ENCODE measurements at regions not wholly inside any gene's neighbourhood (a gene's known extent, or its start where the extent isn't known, plus 50 kb on each side); places are given as distances from the start of the nearest gene placed in this dataset.
A peak's percentile ranks its signal among the peaks of the same experiment; 100 is the strongest.

DNA sequence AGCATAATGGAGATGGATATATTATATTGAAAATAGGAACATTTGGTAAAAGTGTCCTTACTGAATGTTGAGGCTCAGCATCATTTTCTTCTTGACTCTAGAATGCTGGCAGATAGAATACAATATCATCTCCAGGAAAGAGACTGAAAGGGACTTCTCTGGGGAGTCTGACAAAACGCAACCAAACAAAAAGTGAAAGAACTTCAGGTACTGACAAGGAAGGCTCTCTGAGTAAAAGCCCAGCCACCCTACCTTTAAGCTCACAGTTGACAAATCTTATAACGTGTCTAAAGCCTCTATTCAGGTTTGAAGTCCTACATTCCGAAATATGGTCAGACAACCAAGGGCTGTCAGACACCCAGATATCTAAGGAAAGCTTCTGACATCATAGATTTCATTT is 590.8 kb downstream of the SOX6 start:
- Histone ChIP-seq H3K4me1 (ENCODE audit: control insufficient read depth in 2 of 3, insufficient read depth in 2 of 3, low read depth in 1 of 3, low read length in 3 of 3) (peaks cover 0 to 8% (median 0%) of the 10 kb centered on the region in 3 donors), H3K9me3 (ENCODE audit: control insufficient read depth in 2 of 3, insufficient read depth in 1 of 3, low read length in 3 of 3) (no peaks in the 10 kb centered on the region), H3K9ac (ENCODE audit: low read length in 3 of 3) (no peak overlapping the region), H3K4me3 (ENCODE audit: low read length in 3 of 3) (no peak overlapping the region), H3K27ac (ENCODE audit: low read depth in 2 of 2, low read length in 2 of 2) (no peak overlapping the region), H3K36me3 (ENCODE audit: control insufficient read depth in 2 of 3, insufficient read depth in 3 of 3, low read length in 3 of 3) (no peaks in the 10 kb centered on the region), H3K27me3 (ENCODE audit: control insufficient read depth, insufficient read depth, low read length) (no peaks in the 10 kb centered on the region)
- intact Hi-C loops (cut with DNase I): no loop called here
- TF ChIP-seq, protein P1, sequence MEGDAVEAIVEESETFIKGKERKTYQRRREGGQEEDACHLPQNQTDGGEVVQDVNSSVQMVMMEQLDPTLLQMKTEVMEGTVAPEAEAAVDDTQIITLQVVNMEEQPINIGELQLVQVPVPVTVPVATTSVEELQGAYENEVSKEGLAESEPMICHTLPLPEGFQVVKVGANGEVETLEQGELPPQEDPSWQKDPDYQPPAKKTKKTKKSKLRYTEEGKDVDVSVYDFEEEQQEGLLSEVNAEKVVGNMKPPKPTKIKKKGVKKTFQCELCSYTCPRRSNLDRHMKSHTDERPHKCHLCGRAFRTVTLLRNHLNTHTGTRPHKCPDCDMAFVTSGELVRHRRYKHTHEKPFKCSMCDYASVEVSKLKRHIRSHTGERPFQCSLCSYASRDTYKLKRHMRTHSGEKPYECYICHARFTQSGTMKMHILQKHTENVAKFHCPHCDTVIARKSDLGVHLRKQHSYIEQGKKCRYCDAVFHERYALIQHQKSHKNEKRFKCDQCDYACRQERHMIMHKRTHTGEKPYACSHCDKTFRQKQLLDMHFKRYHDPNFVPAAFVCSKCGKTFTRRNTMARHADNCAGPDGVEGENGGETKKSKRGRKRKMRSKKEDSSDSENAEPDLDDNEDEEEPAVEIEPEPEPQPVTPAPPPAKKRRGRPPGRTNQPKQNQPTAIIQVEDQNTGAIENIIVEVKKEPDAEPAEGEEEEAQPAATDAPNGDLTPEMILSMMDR (IDR thresholded peaks at IDR 0.05; ENCODE audit: borderline replicate concordance, extremely low read depth, insufficient read depth): no peak
- DNase-seq (no peak), FAIRE-seq (no peak)

DNA sequence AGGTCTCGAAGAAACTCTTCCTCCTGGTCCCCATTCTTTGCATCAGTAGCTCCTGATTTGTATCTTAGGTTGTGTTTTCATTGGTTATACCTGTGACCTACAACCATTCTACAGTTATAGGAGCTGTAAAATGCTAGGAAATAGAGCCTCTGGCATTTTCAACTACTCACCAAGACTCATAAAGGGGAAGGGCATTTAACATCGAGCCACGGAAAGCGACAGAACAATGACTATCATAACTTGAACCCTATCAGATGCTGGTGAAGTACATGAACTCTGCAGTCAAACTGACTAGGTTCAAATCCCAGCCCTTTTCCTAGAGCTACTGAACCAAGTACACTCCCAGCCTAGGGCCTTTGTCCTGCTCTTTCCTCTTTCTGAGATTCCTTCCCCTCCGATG is 588.0 kb downstream of the SOX6 start:
- no peak for FAIRE-seq
- intact Hi-C loops (cut with DNase I): no loop called here
- Histone ChIP-seq H3K9ac (ENCODE audit: low read length in 3 of 3) (no peak overlapping the region), H3K27ac (ENCODE audit: low read depth in 2 of 2, low read length in 2 of 2) (peak overlapping the region; percentile 17 to 57), H3K4me1 (ENCODE audit: control insufficient read depth in 2 of 3, insufficient read depth in 2 of 3, low read depth in 1 of 3, low read length in 3 of 3) (peaks cover 0 to 8% (median 4%) of the 10 kb centered on the region in 3 donors), H3K9me3 (ENCODE audit: control insufficient read depth in 2 of 3, insufficient read depth in 1 of 3, low read length in 3 of 3) (no peaks in the 10 kb centered on the region), H3K27me3 (ENCODE audit: control insufficient read depth, insufficient read depth, low read length) (no peaks in the 10 kb centered on the region), H3K4me3 (ENCODE audit: low read length in 3 of 3) (no peak overlapping the region), H3K36me3 (ENCODE audit: control insufficient read depth in 2 of 3, insufficient read depth in 3 of 3, low read length in 3 of 3) (no peaks in the 10 kb centered on the region)
- no peak for DNase-seq
- TF ChIP-seq, protein P1 (IDR thresholded peaks at IDR 0.05; ENCODE audit: borderline replicate concordance, extremely low read depth, insufficient read depth): no peak

DNA sequence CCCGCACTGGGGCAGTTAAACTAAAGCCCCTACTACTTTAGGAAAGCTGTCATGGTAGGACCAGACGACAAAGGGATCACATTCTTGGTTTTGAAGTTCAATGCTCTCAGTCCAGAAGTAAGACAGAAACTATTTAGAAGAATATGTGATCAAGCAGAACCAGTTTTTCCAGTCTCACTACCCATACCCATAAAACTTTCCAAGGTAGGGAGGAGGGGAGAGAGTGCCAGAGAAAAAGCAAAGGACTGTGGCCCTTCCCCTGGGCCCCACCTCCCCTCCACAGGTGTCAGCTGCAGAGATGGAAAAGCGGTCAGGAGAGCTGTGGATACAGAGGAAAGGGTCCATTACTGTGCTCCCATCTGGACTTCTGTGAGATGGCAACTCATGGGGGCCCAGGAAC is 587.1 kb downstream of the SOX6 start:
- Histone ChIP-seq H3K4me3 (ENCODE audit: low read length in 3 of 3) (no peak overlapping the region), H3K4me1 (ENCODE audit: control insufficient read depth in 2 of 3, insufficient read depth in 2 of 3, low read depth in 1 of 3, low read length in 3 of 3) (peaks cover 0 to 8% (median 4%) of the 10 kb centered on the region in 3 donors), H3K27me3 (ENCODE audit: control insufficient read depth, insufficient read depth, low read length) (no peaks in the 10 kb centered on the region), H3K36me3 (ENCODE audit: control insufficient read depth in 2 of 3, insufficient read depth in 3 of 3, low read length in 3 of 3) (no peaks in the 10 kb centered on the region), H3K27ac (ENCODE audit: low read depth in 2 of 2, low read length in 2 of 2) (peak overlapping the region; percentile 17 to 57), H3K9ac (ENCODE audit: low read length in 3 of 3) (no peak overlapping the region), H3K9me3 (ENCODE audit: control insufficient read depth in 2 of 3, insufficient read depth in 1 of 3, low read length in 3 of 3) (no peaks in the 10 kb centered on the region)
- TF ChIP-seq, protein P1 (IDR thresholded peaks at IDR 0.05; ENCODE audit: borderline replicate concordance, extremely low read depth, insufficient read depth): no peak
- peak in 4 of 5 donors; percentile 60 to 88 (median 74) for DNase-seq
- no peak for FAIRE-seq
- intact Hi-C loops (cut with DNase I): no loop called here

DNA sequence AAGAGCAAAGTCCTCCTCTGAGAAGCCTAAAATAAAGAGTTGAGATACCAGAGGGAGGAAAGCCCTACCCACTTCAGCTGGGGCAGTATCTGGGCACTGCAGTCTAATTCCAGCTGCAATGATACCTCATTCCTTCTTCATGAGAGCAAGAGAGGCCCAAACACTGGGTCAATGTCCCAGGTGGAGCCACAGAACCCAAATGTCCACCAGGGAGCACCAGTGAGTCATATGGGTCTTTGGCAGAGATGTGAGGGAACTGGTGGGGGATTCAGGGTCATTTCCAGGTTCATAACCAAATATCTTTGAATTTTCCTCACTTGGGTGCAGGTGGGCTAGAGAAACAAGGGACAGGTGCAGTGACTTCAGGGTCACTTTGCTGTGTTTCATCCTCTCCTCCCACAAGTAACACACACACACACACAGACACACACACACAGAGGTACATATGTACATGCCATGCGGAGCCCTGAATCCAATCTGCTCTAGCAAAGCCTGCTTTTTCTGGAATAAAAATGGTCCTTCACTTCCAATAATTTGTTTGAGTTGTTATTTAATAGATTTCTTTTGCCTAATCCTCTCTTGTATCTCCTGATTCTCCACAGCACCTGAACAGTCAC is 585.4 kb downstream of the SOX6 start:
- H3K4me1 ChIP-seq (ENCODE audit: control insufficient read depth in 2 of 3, insufficient read depth in 2 of 3, low read depth in 1 of 3, low read length in 3 of 3): peaks cover 0 to 12% (median 10%) of the 10 kb centered on the region in 3 donors
- no peak overlapping the region for H3K9ac ChIP-seq (ENCODE audit: low read length in 3 of 3)
- H3K27ac ChIP-seq (ENCODE audit: low read depth in 2 of 2, low read length in 2 of 2): no peak overlapping the region
- intact Hi-C loops (cut with DNase I): no loop called here
- H3K9me3 ChIP-seq (ENCODE audit: control insufficient read depth in 2 of 3, insufficient read depth in 1 of 3, low read length in 3 of 3): no peaks in the 10 kb centered on the region
- TF ChIP-seq, protein P1 (IDR thresholded peaks at IDR 0.05; ENCODE audit: borderline replicate concordance, extremely low read depth, insufficient read depth): peak; percentile 57
- FAIRE-seq: no peak
- peak in 2 of 5 donors; percentile 53 to 68 for DNase-seq
- H3K4me3 ChIP-seq (ENCODE audit: low read length in 3 of 3): no peak overlapping the region
- H3K36me3 ChIP-seq (ENCODE audit: control insufficient read depth in 2 of 3, insufficient read depth in 3 of 3, low read length in 3 of 3): no peaks in the 10 kb centered on the region
- no peaks in the 10 kb centered on the region for H3K27me3 ChIP-seq (ENCODE audit: control insufficient read depth, insufficient read depth, low read length)
